Cardiac septum (tissue), 1 donor: ENCODE measurements at regions not wholly inside any gene's neighbourhood (a gene's known extent, or its start where the extent isn't known, plus 50 kb on each side); places are given as distances from the start of the nearest gene placed in this dataset.

Experiments used
- DNase-seq: peaks from one replicate; pipeline ENCODE4 v3.0.0-alpha.2; 2020; ENCODE audit warnings: low spot score
- intact Hi-C: fragments of 100-400 bp; cut with DNase I; formaldehyde crosslinking; loops from one replicate; pipeline ENCODE4 v1.14.0; 2022
- donor health status: DM: no; HTN: no; CAD: no.

DNA sequence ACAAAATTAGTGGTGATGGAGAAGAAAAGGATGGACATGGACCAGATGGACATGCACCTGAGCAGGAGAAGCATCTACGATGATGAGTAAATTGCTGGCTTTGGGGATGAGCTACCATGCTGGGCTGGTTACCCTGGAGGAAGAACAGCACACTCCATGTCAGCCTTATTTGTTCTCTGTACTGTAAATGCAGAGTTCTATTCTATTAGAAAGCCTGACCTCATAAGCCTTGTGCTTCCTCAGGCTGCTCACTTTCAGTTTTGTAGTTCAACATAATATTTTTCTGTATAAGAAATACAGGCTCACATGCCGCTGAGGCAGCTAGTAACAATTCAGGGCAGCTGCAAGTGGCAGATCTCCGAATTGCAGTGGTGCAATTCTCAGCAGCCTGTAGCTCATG lies 249.6 kb downstream of the PLA2G4A start:
- DNase-seq = no peak
- intact Hi-C loops = no loop called here

DNA sequence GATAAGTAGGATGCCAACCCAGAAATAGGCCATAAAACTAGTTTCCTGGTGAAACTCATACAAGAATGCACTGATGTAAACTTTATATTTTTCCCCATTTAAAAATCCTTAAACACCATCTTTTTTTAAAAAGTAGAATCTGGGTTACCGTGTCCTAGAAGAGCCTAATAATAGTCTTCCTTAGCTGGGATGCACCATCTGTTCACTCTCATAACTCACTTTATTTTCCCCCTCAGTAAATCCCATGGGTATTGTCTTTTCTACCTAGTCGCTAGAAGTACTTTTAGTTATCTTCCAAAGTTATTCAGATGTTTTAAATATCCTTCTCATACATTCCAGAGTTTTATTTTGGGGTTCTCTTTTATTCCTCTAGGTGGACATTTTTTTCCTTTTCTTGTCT lies 250.2 kb downstream of the PLA2G4A start:
- intact Hi-C loops = no loop called here
- DNase-seq = no peak

DNA sequence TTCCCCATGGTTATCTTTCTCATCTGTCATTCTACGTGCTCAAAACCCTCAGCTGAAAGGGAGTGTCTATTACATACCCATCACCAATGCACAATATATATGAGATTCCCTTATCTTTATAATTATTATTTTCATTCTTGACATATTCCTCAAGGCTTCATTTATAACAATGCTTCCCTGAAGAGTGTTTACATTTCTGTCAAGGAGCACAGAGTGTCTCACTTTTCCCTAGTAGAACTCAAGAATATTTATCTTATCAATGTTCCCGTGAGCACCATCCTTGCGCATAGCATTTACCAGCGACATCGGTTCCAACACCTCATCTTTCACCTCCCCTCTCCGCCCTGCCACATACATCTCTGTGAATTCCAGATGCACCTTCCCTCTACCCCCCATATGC lies 250.6 kb downstream of the PLA2G4A start:
- no peak for DNase-seq
- intact Hi-C loops = no loop called here

DNA sequence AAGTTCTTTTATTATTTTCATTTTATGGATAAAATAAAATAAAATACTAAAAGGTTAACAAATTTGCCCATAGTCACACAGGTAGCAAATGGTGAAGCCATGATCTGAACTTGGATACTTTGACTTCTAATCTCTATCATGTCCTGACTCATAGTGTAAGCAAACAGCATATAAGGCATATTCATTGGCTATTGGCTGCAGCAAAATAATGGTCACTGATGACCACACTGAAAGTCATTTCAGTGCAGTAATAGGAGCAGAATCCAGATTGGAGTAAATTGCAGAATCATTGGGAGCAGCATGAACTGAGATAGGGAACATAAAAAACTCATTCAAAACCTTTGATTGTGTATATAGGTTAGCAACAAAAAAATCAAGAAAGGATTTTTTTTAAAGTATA lies 262.9 kb downstream of the PLA2G4A start:
- intact Hi-C loops = no loop called here
- DNase-seq = no peak

DNA sequence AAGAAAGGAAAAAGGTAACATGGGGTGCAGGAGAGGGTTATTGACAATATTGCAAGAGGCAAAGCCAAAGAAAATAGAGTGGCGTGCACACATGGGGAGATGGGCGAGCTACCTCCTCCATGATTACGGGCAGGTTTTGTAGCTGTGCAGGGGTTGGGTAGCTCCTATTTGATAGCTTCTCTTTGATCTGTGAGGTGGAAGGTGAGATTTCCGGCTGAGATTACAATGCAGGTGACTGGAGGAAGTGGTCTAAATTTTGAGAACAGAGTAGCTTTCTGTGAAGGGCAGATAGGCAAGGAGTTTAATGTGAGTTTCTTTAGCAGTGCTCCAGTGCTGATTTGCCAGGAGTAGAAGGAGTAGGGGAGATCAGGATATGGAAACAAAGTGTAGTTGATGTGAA lies 263.4 kb downstream of the PLA2G4A start:
- intact Hi-C loops = no loop called here
- no peak for DNase-seq

DNA sequence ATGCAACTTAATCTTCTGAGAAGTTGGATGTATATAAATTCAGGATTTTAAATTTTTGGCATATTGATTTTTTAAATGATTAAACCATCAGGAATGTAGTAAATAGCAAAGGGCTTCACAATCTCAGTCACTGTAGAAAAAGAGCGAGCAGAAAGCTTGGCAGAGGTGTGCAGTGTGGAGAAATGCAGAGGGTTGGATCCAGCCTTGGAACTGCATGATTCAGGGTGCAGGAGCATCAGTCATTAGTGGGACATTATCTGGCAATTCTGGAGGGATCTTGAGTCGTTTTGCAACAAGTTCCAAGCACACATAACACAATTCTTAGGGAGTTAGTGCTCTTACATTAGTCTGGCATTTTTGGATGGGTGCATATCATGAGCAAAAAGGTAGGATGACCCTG lies 267.9 kb downstream of the PLA2G4A start:
- intact Hi-C loops = no loop called here
- DNase-seq = no peak

DNA sequence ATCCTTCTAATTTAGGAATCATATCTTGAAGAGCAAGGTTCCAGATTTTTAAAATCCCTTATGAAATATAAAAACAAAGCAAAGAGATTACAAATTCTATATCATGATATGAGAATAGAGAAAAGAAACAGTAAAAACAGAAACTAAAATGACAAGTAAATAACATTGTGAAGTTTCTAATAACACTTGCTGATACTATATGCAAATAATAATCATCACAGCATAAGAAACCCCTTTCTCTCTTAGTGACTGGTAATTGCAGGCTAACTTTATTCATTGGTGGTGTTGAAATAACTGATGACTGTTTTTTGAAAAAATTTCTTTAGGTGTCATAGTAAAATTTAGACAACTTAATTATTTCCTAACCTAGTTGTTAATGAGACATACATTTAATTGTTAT lies 281.6 kb downstream of the PLA2G4A start:
- intact Hi-C loops = no loop called here
- no peak for DNase-seq

DNA sequence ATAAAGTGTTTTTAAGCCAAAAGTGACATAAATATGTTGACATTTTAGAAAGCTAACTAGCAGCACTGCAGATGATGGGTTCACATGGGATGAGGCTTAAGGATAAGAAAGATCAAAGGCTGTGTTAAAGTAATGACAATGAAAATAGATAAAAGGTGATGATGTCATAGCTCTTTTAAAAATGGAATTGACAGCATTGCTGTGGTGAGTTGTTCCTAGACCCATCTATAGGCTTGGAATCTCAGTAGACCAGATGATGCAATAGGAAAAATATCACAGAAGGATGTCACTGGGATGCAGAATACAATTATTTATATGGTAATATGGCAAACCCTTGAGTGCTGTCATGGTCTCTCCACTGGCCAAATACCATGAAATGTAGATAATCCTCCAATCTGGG lies 286.0 kb downstream of the PLA2G4A start:
- intact Hi-C loops = no loop called here
- DNase-seq = no peak

DNA sequence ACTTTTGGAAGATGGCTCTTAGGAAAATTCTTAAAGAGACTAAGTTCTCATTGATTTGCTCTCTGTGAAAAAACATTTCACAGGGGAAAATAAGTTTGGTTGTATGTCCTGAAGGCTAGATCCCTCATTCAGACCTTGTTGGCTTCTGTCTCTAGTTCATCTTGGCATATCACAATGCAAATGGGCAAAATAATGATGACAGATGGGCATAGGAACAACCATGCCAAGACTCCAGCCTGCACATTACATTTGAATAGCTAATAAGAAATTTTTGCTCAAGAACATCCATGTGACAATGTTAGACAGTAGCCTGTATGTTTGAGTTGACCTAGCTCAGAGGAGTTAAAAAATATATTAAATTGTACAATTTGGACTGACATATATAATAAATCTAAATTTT lies 292.9 kb downstream of the PLA2G4A start:
- intact Hi-C loops = no loop called here
- DNase-seq = no peak

DNA sequence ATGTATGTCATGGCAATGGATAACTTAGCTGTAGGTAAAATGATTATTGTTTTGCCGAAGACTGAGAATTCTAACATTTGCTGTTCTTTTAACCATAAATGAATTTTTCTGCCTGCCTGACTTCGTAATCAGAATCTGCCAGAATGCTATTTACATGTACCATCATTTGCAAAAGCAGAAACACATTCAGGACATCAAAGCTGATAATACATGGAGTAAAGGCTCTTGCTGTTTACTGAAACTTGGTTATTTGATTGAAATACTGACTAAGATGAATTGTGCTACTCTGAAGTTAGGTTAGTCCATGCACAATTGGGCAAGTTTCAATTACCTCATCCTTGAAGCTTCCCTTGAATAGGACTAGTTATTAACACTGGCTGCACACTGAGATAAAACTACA lies 293.8 kb downstream of the PLA2G4A start:
- no peak for DNase-seq
- intact Hi-C loops = no loop called here

DNA sequence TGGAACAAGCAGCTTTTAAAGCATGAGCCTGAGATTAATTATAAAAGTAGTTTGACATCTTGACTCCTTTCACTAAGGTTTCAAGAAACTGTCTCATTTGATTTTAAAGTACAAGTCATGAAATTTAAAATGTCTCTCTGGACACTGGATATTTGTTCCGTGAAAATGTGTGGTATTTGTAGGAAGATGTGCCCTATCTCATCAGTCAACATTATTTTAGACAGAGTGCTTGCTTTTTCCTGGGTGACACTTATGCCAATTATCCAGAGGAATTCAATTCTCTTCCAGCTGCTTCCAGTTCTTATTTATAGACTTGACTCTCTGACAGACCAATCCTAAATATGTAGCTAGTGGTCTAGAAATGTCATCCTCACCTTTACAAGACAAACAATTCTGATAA lies 300.4 kb downstream of the PLA2G4A start:
- no peak for DNase-seq
- intact Hi-C loops = no loop called here

DNA sequence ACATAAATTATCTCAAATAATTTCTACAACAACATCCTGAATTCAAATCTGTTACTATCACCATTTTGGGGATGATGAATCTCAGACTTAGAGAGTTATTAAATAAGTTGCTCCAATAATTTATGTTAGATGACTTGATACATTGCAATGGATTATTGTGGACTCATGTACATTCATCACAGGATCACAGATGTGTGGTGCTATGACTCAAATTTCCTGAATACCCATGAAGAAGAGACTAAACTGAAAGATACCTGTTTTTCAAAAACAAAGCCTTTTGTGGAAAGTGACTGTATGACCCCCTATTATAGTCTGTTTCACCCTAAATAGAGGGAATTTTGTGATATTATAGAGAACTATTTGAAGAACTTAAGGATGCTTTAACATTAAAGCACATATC lies 315.0 kb downstream of the PLA2G4A start:
- no peak for DNase-seq
- intact Hi-C loops = no loop called here

DNA sequence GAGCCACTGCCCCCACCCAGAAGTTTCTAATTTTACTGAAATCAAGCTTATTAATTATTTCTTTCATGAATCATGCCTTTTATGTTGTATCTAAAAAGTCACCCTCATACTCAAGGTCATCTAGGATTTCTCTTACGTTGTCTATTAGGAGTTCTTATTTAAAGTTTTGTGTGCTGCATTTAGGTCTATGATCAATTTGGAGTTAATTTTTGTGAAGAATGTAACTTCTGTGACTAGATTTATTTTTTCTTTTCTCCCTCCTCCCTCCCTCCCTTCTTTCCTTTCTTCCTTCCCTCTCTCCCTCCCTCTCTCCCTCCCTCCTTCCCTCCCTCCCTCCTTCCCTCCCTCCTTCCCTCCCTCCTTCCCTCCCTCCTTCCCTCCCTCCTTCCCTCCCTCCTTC lies 317.6 kb downstream of the PLA2G4A start:
- intact Hi-C loops = no loop called here
- DNase-seq = no peak

DNA sequence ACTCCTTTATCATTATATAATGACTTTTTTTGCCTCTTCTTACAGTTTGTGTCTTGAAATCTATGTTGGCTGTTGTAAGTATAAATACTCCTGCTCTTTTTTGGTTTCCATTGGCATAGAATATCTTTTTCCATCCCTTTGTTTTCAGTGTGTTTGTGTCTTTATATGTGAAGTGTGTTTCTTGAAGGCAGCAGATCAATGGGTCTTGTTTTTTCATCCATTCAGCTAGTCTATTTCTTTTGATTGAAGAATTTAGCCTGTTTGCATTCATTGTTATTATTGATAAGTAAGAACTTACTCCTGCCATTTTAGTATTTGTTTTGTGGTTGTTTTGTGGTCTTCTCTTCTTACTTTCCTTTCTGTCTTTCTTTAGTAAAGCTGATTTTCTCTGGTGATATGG lies 322.8 kb downstream of the PLA2G4A start:
- no peak for DNase-seq
- intact Hi-C loops = no loop called here

DNA sequence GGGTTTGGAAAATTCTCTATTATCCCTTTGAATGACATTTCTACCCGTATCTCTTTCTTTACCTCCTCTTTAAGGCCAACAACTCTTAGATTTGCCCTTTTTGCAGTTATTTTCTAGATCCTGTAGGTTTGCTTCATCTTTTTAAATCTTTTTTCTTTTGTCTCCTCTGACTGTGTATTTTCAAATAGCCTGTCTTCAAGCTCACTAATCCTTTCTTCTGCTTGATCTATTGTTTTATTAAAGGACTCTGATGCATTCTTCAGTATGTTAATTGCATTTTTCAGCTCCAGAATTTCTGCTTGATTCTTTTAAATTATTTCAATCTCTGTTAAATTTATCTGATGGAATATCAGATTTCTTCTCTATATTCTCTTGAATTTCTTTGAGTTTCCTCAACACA lies 324.3 kb downstream of the PLA2G4A start:
- intact Hi-C loops = no loop called here

DNA sequence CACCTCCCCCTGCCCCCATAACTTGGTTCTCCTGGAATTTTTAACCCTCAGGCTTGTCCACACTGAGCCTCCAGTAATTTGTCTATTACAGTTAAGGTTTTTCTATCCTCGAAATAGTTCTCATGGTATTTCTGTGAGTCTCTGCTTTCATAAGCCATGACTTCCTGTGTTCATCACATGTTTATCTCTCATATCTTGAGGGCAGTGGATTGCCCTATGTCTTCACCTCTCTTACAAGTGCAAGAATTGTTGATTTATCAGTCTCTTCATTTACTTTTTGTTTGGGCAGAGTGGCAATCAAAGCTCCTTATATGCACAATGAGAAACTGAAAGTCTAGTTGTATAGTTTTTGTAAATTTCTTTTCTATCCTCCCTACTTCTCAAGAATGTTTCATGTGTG lies 328.4 kb downstream of the PLA2G4A start:
- intact Hi-C loops = no loop called here
- DNase-seq = no peak

More for the DNA sequence above, 324.3 kb downstream of the PLA2G4A start:
- DNase-seq = no peak

DNA sequence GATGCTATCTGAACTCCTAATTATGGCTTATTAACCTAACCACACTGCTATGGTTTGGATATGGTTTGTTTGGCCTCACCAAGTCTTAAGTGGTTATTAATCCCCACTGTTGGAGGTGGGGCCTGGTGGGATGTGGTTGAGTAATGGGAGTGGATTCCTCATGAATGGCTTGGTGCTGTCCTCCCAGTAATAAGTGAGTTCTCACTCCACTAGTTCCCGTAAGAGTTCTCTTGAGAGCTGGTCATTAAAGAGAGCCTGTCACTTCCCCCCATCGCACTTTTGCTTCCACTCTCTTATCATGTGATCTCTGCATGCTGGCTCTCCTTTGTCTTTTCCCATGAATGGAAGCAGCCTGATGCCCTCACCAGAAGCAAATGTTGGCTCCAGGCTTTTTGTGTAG lies 328.8 kb downstream of the PLA2G4A start:
- intact Hi-C loops = no loop called here
- no peak for DNase-seq

DNA sequence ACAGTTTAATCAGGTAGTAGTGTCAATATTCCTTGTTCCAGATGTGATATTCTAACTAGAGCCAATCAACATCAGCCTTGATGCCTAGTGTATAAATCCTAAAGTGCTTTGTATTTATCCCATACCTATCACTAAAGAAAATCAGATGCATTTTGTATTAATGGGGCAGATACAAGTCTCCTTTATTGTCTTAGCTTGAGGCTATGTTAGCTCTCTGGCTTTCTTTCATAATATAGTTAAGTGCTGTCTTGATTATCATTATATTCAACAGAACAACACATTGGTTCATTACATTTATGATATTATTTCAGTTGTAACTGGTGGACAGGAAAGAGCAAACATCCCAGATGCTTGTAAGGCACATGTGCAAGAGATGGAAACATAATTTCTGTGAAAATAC lies 338.8 kb downstream of the PLA2G4A start:
- intact Hi-C loops = no loop called here

DNA sequence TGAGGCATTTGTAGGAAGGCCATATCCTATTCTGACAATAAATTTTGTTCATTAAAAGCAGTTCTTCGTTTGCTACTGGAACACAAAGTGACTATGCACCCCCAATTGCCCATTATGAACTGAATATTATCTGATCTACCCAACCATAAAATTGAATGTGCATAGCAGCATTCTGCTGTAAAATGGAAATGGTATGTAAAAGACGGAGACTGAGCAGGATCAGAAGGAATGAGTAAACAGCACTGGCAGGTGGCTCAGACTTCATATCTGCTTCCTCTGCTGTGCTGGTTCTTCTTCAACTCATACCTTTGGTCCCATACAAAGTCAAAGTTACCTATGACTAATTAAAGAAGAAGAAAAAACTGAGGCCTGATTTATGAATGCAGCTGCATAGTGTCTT lies 339.5 kb downstream of the PLA2G4A start:
- DNase-seq = no peak
- intact Hi-C loops = no loop called here

More for the DNA sequence above, 338.8 kb downstream of the PLA2G4A start:
- no peak for DNase-seq

DNA sequence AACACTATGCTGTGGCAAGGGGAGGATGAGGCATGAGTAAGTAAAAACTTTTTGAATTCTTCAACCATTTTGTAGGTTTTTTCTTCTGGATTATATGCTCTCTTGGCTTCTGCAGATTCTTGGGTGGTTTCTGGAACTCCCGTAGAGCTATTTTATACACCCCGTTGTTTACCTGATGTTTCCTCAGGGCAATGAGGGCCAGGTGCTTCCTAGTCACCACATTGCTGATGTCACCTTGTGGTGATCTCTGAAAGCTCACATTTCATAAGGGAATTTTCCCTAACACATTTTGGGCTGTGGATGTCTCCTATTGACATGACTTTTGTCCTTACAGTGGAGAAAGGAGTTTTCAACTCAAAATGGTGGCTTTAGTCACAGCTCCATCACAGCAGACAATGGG lies 356.6 kb downstream of the PLA2G4A start:
- DNase-seq = no peak
- intact Hi-C loops = no loop called here

DNA sequence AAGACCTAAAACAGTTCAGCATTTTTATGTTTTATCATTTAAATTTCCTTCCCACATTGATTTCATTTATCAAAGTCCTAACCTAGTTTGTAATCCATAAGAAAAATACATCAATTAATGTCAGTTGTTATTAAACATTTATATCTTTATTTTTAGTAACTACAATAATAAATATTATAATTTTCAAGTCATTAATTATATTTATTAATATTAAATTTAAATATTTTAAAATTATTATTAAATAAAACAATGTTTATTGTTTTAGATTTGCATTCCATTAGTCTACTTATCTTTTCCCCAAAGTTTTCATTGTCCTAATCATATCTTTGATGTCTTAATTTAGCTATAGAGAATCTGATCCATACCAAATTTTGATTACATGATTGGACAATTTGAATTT lies 368.9 kb downstream of the PLA2G4A start:
- intact Hi-C loops = no loop called here
- DNase-seq = no peak

DNA sequence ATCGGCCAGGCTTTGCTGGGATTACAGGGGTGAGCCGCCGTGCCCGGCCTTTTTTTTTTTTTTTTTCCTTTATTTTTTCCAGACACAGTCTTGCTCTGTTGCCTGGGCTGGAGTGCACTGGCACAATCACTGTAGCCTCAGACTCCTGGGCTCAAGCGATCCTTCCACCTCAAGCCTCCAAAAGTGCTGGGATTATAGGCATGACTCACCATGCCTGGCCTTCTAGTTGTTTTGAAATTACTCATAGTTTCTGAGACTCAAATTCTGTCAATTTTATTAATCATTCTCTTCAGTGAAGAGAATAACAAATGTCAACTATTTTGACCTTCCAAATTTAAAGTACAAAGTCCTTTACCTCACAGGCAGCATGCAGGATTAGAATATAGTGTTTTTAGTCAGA lies 374.5 kb downstream of the PLA2G4A start:
- intact Hi-C loops = no loop called here
- DNase-seq = no peak

DNA sequence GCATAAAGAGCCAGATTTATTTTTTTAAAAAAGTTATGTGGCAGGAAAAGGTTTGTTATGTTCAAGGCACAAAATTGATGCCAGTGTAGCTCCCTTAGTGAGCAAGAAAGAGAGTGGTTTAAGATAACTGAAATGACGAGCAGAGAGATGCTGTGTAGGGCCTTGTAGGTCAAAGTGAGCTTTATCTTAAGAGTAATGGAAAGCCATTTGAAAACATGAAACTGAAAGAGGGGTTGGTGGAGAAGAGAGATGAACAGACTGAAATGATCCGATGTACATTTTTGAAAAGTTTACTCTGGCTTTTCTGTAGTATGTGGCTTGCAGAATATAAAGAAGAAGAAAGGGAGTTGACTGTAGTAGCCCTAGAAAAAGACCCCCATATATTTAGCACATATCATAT lies 383.6 kb downstream of the PLA2G4A start:
- intact Hi-C loops = no loop called here
- DNase-seq = no peak
